Limb (tissue), 2 donors: ENCODE measurements at regions not wholly inside any gene's neighbourhood (a gene's known extent, or its start where the extent isn't known, plus 50 kb on each side); places are given as distances from the start of the nearest gene placed in this dataset.

Experiments used
- DNase-seq, 2 donors: peaks; one replicate each; pipeline ENCODE4 v3.0.0-alpha.2; 2016; ENCODE audit errors: extremely low spot score in 2 of 2

DNA sequence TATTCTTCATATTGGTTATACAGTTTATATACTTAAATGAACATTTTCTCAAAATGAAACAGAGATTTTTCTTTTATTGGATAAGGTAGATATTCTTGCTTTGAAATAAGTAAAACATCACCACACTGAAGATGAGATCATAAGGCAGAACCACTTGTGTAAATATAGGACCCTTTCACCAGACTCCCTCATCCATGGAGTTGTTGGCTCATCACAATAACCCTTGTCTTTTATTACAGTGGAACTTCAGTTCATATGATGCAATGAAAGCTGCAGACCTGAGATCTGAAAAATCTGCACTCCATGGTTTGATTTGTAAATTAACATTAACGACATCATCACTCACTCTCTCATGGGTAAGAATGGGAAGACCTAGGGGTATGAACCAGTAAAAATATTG, 51.9 kb upstream of the DBX2 start:
- DNase-seq: no peak

DNA sequence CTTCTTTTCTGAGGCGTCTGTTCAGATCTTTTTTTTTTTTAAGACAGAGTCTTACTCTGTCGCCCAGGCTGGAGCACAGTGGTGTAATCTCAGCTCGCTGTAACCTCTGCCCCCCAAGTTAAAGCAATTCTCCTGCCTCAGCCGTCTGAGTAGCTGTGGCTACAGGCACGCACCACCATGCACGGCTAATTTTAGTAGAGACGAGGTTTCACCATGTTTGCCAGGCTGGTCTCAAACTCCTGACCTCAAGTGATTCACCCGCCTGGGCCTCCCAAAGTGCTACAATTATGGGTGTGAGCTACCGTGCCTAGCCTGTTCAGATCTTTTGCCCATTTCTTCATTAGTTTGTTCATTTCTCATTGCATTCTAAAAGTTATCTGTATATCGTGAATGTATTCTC, 55.1 kb upstream of the DBX2 start:
- no peak for DNase-seq

DNA sequence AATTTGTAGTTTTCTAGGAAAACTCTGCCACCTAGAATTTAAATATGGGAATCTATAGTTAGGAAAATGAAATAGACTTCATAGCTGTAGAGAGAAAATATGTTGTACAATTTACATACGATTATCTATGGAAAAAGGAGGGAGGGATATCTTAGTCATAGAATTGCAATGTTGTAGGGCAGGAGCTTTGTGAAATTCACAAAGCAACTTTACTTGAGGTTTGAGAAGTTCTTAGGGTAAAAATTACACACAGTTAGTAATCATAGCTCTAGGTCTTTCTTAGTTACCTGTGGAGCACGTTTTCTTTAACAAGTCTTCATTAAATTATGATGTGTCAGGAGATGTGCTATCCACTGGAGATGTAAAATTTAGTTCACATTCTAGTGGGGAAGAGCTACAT, 61.4 kb upstream of the DBX2 start:
- DNase-seq: no peak

DNA sequence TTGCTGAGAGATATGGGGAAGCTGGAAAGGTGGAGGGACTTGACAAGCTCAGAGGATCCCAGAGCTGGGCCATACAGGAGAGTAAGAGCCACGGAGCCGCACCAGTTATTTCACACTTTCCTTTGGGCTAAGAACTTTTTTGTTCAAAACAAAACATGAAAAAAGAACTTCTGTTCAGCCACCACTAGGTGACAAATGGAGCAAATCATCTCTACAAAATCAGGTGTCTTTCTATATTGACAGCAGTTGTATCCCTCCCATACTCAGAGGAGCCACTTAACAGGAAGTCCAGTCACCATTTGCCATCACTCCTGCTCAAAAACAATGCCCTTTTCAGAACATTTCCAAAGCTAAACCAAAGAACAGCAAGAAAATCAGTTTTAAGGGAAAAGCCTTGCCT, 70.3 kb upstream of the DBX2 start:
- DNase-seq: no peak

DNA sequence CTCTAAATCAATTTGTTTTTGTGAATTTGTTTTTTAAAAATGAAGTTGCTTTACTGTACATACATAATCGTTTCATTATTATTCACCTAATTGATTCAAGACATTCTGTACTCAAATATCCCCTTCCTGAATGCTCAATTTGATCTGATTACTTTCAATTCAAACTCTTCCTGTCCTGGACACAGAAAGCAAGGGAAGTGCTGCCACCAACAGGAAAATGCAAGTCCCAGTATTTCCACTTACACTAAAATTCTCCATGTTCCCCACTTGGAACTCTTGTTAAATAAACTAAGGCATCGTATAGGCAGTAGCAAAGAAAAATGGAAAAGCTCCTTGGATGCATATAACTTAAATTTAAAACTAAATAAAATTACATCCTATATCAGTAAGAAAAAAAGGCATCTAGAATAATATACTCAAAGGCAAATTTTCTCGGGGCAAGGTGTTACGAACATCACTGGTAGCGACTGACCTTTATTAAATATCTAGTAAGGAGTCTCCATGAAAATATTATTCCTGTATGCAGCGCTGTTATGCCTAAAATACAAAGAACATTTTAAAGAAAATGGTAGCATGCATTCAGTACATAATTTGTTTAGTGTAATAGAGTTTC, 72.0 kb upstream of the DBX2 start:
- peak in 1 of 2 donors; percentile 38 for DNase-seq

DNA sequence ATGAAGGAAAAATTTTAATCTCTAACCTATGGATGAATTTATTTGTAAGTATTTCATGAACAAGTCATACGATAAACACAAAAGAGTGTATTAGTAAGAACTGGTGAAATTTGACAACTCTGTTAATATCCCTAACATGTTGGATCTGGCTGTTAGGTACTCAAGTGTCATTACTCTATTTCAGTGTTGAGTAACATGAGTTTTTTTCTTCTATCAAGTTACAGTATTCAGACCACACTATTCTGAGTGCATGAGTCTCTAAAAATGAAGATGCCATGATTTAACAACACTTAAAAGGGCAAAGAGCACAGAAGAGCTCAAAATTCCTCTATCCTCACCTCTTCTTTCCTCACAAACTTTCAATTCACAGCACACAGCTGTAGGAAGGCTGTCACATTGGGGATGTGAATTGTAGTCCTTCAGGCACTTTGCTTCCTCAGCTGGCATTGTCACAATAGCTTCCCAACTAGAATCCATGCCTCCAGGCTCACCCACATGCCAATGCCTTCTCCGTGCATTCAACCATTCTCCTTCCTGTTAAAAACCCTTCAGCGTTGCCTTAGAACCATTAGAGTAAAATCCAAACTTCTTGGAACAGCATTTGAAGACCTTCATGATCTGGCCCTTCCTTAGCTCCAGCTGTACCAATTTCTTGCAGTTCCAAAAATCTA, 73.7 kb upstream of the DBX2 start:
- no peak for DNase-seq

DNA sequence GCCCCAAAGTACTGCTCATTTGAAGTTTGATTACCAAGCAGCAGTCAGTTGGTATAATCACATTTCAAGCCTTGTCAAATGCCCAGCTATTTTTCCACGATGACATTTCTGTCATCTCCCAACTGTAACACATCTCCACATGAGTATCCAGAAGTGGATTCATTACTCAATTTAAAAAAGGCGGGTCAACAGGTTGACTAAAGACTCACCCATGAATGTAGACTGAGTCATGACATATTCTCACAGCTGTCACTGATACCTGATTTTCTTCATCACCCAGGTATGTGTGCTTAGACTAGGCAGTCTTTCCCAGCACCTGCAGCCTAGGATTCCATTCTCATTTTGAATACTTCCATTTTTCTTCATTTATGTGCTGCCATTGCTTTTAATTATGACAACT, 75.1 kb upstream of the DBX2 start:
- DNase-seq: no peak

DNA sequence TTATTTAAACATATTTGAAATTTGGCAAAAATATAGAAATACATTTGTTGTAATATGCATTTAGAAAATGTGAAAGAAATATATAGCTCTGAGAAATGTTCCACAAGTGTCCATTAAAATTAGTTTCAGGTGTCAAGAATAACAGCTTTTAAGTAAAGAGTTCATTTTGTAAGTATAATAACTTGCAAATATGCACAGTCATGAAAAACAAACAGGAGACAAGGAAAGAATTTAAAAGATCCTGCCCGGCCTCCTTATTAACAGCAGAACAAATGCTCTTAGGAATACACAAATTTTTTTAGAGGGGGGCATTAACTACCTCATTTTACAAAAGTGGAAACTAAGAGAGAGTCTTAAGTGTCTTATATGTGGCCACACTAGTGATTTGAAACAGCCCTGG, 77.7 kb upstream of the DBX2 start:
- DNase-seq: no peak

DNA sequence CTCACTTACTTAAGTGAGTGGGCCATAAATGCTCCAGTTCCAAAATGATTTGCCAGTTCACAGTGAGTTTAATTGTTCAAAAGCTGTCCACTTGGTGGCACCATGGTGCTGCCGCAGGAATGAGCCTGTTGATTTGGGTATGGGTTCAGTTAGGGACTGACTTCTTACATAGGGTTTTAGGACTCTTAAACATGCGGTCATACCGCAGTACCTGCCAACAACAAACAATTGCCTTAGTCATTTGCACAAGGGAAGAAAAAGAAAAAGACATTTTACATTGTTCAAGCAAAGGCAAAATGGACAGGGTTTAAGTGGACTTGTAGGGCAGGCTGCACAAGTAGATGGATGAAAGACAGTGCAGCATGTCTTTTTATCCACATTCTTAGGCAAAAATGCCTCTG, 80.0 kb upstream of the DBX2 start:
- DNase-seq: peak; percentile 73 to 78

DNA sequence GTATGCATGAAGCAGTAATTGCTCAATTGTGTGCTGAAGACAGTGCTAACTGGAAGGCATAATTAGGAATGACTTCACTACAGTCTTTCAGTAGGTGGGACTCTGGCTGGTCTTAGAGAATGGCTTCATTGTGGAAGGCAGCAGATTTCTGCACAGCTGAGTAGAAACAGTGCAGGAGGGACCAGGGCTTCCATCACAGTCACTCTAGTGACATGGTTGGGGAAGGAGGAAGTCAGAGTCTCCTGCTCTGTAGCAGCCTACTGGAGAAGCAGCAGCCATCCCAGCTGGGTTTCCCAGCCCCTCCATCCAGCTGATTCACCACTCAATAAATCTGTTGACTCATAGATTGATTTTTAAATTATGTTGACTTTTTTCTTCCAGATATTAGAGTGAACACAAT, 80.6 kb upstream of the DBX2 start:
- DNase-seq: no peak

DNA sequence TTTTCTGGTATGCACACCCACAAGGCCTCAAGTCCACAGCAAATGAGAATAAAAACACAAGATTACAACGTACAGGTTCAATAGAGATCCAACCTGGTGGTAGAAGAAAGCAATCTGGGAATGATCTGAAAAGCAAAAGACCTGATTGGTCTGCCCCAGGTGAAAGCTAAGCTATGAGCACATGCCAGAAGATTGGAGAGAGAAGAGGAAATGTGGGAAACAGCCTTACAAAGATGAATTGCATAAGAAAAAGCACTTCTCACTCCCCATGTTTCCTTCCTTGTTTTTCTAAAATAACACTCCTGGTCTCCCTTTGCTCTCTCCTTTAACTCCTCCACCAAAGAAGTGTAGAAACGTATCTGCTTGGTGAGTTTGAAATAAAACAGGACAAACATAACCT, 77.3 kb upstream of the ANO6 start:
- no peak for DNase-seq

DNA sequence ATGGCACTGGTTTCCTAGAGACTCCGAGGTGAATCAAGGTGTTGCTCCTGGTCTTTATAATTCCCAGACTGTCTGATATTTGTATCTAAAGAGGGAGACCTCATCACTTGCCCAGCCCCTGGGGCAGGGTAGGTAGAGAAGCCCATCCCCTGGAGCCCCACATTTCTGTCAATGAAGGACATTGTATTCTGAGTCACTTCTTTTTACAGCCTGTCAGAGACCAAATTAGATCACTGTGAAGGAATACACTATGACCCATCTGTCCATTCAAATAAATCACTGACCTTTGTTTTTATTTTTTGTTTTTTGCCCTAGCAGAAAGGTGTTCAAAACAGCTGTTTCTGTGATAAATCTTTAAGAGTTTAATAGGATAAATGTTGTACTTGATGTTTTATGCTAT, 67.9 kb upstream of the ANO6 start:
- DNase-seq: no peak

DNA sequence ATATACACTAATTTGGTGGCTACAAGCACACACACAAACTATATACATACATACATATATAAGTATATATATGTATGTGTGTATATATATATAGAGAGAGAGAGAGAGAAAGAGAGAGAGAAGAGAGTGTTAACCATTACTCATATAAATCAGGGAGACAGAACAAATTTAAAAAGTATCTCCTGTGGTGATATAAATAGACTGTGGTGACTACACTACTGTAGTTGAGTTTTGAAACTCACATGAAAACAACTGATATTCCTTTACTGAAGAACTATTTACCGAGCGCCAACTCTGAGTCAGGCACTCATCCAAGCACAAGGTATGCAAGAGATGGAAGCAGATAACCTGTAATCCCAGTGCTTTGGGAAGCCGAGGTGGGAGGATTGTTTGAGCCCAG, 67.3 kb upstream of the ANO6 start:
- no peak for DNase-seq

DNA sequence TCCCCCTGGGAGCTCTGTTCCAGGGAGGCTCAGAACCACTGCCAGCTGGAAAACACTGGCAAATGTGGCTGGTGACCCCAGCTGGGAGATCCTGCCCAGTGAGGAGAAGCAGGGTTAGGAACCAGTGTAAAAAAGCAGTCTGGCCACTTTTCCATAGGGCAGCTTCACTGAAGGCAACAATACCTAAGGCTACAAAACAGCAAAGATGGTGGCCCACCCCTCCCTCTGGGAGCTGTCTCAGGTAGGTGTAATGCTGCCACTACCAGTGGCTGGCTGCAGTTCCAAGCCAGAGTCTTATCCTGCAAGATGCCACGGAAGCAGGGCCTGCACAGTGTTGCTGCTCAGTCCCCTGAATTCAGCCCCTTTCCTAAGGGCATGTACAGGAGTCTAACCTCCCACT, 50.6 kb upstream of the ANO6 start:
- DNase-seq: no peak

DNA sequence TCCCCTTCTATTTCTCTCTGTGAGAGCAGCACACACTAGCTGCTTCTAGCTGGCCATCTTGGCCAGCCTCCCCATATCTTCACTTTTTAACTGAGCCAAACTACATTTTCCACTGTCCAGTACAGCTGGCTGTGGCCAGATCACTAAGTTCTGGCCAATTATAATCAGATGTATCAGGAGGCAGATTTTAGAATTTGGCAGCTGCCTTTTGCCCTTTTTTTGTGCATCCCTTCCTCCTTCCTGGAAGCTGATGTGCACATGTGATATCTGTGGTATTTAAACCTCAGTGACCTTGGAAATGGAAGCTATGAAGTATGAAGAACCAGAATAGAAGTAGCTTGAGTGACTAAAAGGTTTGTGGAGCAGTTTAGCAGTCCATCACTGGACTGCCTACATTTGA, 49.8 kb upstream of the ANO6 start:
- DNase-seq: peak in 1 of 2 donors; percentile 15
